K562 (cell line): ENCODE measurements at regions not wholly inside any gene's neighbourhood (a gene's known extent, or its start where the extent isn't known, plus 50 kb on each side); places are given as distances from the start of the nearest gene placed in this dataset.

Source experiments
- ATAC-seq: fragments of 200-7000 bp; cut with Tn5 transposase; 3 replicates; pipeline ENCODE4 v1.9.1; 2020; ENCODE audit warnings: moderate library complexity
- BruUV-seq: library from RNA; stranded (reverse); fragments of 400-500 nt; replicated peaks from 2 replicates; lab custom pipeline; 2021; lab: Mats Ljungman, UMichigan
- CTCF ChIA-PET: fragments of 300-600 bp; formaldehyde crosslinking; extraction: SDS; loops from one replicate; lab custom pipeline; 2021; ENCODE audit warnings: low intra/inter-chr PET ratio; lab: Yijun Ruan, JAX
- POLR2A ChIA-PET: fragments of 300-600, 350-650 bp; sonication (Branson Sonifier 250); formaldehyde crosslinking; extraction: SDS; loops from one replicate; lab custom pipeline; 2021; ENCODE audit warnings: antibody characterized with exemption, inconsistent platforms; lab: Yijun Ruan, JAX
- DNase-seq, 4 experiments: peaks; one replicate each; pipeline versions ENCODE4 v3.0.0 to v3.0.0-alpha.2; 2011 to 2018; ENCODE audit warnings: low spot score in 3 of 4, mixed read lengths in 3 of 4; ENCODE audit errors: extremely low read depth in 1 of 4
- FAIRE-seq: peaks from 2 replicates; lab custom pipeline; 2011; peaks lifted over from hg19 to GRCh38; lab: Jason Lieb, UNC
- H2AFZ ChIP-seq: 2 replicates; pipeline ENCODE4 v1.6.0; 2011; ENCODE audit warnings: low read depth, low read length, control low read depth, inconsistent platforms
- H3K27ac ChIP-seq: fragments of 200-600 bp; 3 replicates; pipeline ENCODE4 v1.8.0; 2011; ENCODE audit warnings: low read depth, mild to moderate bottlenecking, control low read depth, inconsistent platforms, low read length, moderate library complexity, mixed read lengths; ENCODE audit errors: extremely low read depth
- H3K27me3 ChIP-seq, 2 experiments: fragments of 300-600 bp in 1 of 2; 2 replicates in 1 of 2; 3 replicates in 1 of 2; pipeline versions ENCODE4 v1.6.0 to v1.8.0; 2011; ENCODE audit warnings: inconsistent platforms in 2 of 2, low read length in 2 of 2, mild to moderate bottlenecking in 1 of 2, mixed read lengths in 1 of 2, moderate library complexity in 1 of 2; ENCODE audit not compliant: control insufficient read depth in 2 of 2, insufficient read depth in 2 of 2
- H3K36me3 ChIP-seq: fragments of 300-600 bp; 3 replicates; pipeline ENCODE4 v1.8.0; 2011; ENCODE audit warnings: mild to moderate bottlenecking, low read length, inconsistent platforms; ENCODE audit not compliant: control insufficient read depth, insufficient read depth
- H3K4me1 ChIP-seq, 2 experiments: fragments of 200-600 bp in 1 of 2; replicated peaks in 1 of 2; 2 replicates in 1 of 2; 3 replicates in 1 of 2; pipeline versions ENCODE4 v1.5.1 to v1.8.0; 2011; ENCODE audit warnings: inconsistent platforms in 2 of 2, low read length in 2 of 2, mild to moderate bottlenecking in 1 of 2, mixed read lengths in 1 of 2, moderate library complexity in 1 of 2; ENCODE audit not compliant: control insufficient read depth in 2 of 2, insufficient read depth in 2 of 2
- H3K4me2 ChIP-seq: 2 replicates; pipeline ENCODE4 v1.6.1; 2011; ENCODE audit warnings: low read length, control low read depth, inconsistent platforms, mixed read lengths; ENCODE audit not compliant: insufficient read depth
- H3K4me3 ChIP-seq: fragments of 200-600 bp; sonication (generic), shearing (Covaris generic); 2 replicates; pipeline ENCODE4 v1.5.1; 2016; ENCODE audit warnings: control low read depth, inconsistent platforms
- H3K79me2 ChIP-seq: fragments of 200-600 bp; 3 replicates; pipeline ENCODE4 v1.8.0; 2011; ENCODE audit warnings: low read length, inconsistent platforms; ENCODE audit not compliant: control insufficient read depth, insufficient read depth
- H3K9ac ChIP-seq, 2 experiments: 2 replicates each; pipeline versions ENCODE4 v1.6.0 to v1.6.1; 2011; ENCODE audit warnings: low read depth in 2 of 2, low read length in 2 of 2, control low read depth in 1 of 2, inconsistent platforms in 1 of 2, mild to moderate bottlenecking in 1 of 2, mixed read lengths in 1 of 2; ENCODE audit not compliant: insufficient read depth in 1 of 2
- H3K9me1 ChIP-seq: one replicate; pipeline ENCODE4 v1.6.0; 2011; ENCODE audit warnings: inconsistent platforms, mild to moderate bottlenecking, low read length, moderate library complexity; ENCODE audit not compliant: control insufficient read depth, insufficient read depth
- H3K9me3 ChIP-seq: replicated peaks from 2 replicates; pipeline ENCODE4 v1.5.1; 2011; ENCODE audit warnings: low read depth, low read length, inconsistent platforms; ENCODE audit not compliant: control insufficient read depth, insufficient read depth
- H4K20me1 ChIP-seq: replicated peaks from 2 replicates; pipeline ENCODE4 v1.6.1; 2011; ENCODE audit warnings: low read length, inconsistent platforms, mixed read lengths; ENCODE audit not compliant: control insufficient read depth, insufficient read depth
- CBFB ChIP-seq: sonication (generic); formaldehyde crosslinking; IDR thresholded peaks from 2 replicates; pipeline ENCODE4 v1.4.0; 2020; ENCODE audit warnings: mild to moderate bottlenecking, missing genetic modification reagents
- CREB1 ChIP-seq, 2 experiments: sonication (generic) in 1 of 2; formaldehyde crosslinking in 1 of 2; IDR thresholded peaks; 2 replicates each; pipeline versions ENCODE4 v1.6.1 to v1.8.0; 2012 to 2022; ENCODE audit warnings: inconsistent platforms in 1 of 2, mild to moderate bottlenecking in 1 of 2, missing genetic modification reagents in 1 of 2, moderate library complexity in 1 of 2
- PCBP2 ChIP-seq: fragments of 200-400 bp; formaldehyde crosslinking; IDR thresholded peaks from 2 replicates; pipeline ENCODE4 v1.6.1; 2018; ENCODE audit warnings: low read length, low read depth, mild to moderate bottlenecking, moderate library complexity; ENCODE audit not compliant: poor library complexity, severe bottlenecking
- TRIM24 ChIP-seq, 2 experiments: fragments of 450-650 bp; IDR thresholded peaks; 2 replicates each; pipeline ENCODE4 v1.6.1; 2016
- ZNF274 ChIP-seq: IDR thresholded peaks from 2 replicates; pipeline ENCODE4 v1.6.1; 2011; ENCODE audit warnings: low read depth, mild to moderate bottlenecking, low read length, moderate library complexity, borderline replicate concordance
- WGBS: fragments of 100-300 bp; shearing (Covaris generic); methylation state at CpG from one replicate; pipeline ENCODE4 v1.1.6; 2016; ENCODE audit warnings: low coverage, mixed read lengths; ENCODE audit not compliant: insufficient coverage; ENCODE audit errors: missing lambda C conversion rate; 5-methylcytosine and 5-hydroxymethylcytosine counted together
- in situ Hi-C: fragments of 300-500 bp; cut with MboI; formaldehyde crosslinking; loops from 4 replicates; pipeline ENCODE4 v1.15.0; 2018; ENCODE audit warnings: inconsistent platforms, mixed read lengths
- intact Hi-C: fragments of 100-400 bp; cut with micrococcal nuclease; formaldehyde crosslinking; loops from 2 replicates; pipeline ENCODE4 v1.14.2; 2022
- TF ChIP-seq, protein P1 (sequence below): IDR thresholded peaks from 2 replicates; pipeline ENCODE4 v1.6.1; 2011; ENCODE audit warnings: borderline replicate concordance, low read depth, mild to moderate bottlenecking, moderate library complexity, low read length; ENCODE audit not compliant: insufficient read depth, poor library complexity, severe bottlenecking
- TF ChIP-seq, protein P2 (sequence below): fragments of 450-650 bp; IDR thresholded peaks from 2 replicates; pipeline ENCODE4 v1.6.1; 2017; ENCODE audit warnings: antibody characterized with exemption
- TF ChIP-seq, protein P3 (sequence below): fragments of 150-350 bp; IDR thresholded peaks from 2 replicates; pipeline ENCODE4 v1.6.1; 2014; ENCODE audit warnings: low read depth, mild to moderate bottlenecking, low read length, borderline replicate concordance

DNA sequence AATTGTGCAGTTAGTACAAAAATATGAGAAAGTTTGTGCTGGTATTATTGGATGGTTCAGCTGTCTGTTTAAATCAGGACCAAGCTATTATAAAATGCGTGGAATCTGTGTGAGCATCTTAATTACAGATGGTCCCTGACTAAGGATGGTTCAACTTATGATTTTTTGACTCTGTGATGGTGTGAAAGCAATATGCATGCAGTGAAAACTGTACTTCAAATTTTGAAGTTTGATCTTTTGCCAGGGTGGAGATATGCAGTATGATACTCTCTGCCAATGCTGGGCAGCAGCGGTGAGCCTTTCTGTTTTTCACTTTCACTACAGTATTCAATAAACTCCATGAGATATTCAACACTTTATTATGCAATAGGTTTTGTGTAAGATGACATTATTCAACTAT is 189.3 kb downstream of the CHST1 start:
- intact Hi-C loops = no loop called here
- CTCF ChIA-PET = no interaction called here
- 0% methylated on average over 2 of the region's 2 CpGs for WGBS
- Histone ChIP-seq H3K4me2 (no peak overlapping the region), H3K4me1 (no peaks in the 10 kb centered on the region), H3K9ac (no peak overlapping the region), H3K27ac (no peak overlapping the region), H3K4me3 (no peak overlapping the region), H3K9me1 (no peaks in the 10 kb centered on the region), H3K9me3 (no peaks in the 10 kb centered on the region), H3K79me2 (no peaks in the 10 kb centered on the region), H3K27me3 (peaks cover 2 to 35% of the 10 kb centered on the region in 2 experiments; a peak in 4 of 5 replicates), H2AFZ (no peak overlapping the region), H3K36me3 (no peaks in the 10 kb centered on the region), H4K20me1 (no peaks in the 10 kb centered on the region)
- DNase-seq = no peak
- in situ Hi-C loops = no loop called here
- no peak for ATAC-seq
- BruUV-seq = no TSS peak
- POLR2A ChIA-PET = interaction anchor here (0.6 to 1.1 kb wide), 2 partner anchors 8 to 21 kb away, joined by 3 read pairs; no protein-coding TSS in a partner anchor
- FAIRE-seq = no peak
- TF ChIP-seq PCBP2 (no peak), TRIM24 (IDR thresholded peaks at IDR 0.05) (no peak), ZNF274 (no peak), CBFB (CRISPR knock-in tag) (no peak), CREB1 (IDR thresholded peaks at IDR 0.05) (no peak), CREB1 (CRISPR knock-in tag; IDR thresholded peaks at IDR 0.05) (no peak)
- TF ChIP-seq, protein P1, sequence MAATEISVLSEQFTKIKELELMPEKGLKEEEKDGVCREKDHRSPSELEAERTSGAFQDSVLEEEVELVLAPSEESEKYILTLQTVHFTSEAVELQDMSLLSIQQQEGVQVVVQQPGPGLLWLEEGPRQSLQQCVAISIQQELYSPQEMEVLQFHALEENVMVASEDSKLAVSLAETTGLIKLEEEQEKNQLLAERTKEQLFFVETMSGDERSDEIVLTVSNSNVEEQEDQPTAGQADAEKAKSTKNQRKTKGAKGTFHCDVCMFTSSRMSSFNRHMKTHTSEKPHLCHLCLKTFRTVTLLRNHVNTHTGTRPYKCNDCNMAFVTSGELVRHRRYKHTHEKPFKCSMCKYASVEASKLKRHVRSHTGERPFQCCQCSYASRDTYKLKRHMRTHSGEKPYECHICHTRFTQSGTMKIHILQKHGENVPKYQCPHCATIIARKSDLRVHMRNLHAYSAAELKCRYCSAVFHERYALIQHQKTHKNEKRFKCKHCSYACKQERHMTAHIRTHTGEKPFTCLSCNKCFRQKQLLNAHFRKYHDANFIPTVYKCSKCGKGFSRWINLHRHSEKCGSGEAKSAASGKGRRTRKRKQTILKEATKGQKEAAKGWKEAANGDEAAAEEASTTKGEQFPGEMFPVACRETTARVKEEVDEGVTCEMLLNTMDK = no peak
- TF ChIP-seq, protein P2, sequence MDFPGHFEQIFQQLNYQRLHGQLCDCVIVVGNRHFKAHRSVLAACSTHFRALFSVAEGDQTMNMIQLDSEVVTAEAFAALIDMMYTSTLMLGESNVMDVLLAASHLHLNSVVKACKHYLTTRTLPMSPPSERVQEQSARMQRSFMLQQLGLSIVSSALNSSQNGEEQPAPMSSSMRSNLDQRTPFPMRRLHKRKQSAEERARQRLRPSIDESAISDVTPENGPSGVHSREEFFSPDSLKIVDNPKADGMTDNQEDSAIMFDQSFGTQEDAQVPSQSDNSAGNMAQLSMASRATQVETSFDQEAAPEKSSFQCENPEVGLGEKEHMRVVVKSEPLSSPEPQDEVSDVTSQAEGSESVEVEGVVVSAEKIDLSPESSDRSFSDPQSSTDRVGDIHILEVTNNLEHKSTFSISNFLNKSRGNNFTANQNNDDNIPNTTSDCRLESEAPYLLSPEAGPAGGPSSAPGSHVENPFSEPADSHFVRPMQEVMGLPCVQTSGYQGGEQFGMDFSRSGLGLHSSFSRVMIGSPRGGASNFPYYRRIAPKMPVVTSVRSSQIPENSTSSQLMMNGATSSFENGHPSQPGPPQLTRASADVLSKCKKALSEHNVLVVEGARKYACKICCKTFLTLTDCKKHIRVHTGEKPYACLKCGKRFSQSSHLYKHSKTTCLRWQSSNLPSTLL = no peak
- TF ChIP-seq, protein P3, sequence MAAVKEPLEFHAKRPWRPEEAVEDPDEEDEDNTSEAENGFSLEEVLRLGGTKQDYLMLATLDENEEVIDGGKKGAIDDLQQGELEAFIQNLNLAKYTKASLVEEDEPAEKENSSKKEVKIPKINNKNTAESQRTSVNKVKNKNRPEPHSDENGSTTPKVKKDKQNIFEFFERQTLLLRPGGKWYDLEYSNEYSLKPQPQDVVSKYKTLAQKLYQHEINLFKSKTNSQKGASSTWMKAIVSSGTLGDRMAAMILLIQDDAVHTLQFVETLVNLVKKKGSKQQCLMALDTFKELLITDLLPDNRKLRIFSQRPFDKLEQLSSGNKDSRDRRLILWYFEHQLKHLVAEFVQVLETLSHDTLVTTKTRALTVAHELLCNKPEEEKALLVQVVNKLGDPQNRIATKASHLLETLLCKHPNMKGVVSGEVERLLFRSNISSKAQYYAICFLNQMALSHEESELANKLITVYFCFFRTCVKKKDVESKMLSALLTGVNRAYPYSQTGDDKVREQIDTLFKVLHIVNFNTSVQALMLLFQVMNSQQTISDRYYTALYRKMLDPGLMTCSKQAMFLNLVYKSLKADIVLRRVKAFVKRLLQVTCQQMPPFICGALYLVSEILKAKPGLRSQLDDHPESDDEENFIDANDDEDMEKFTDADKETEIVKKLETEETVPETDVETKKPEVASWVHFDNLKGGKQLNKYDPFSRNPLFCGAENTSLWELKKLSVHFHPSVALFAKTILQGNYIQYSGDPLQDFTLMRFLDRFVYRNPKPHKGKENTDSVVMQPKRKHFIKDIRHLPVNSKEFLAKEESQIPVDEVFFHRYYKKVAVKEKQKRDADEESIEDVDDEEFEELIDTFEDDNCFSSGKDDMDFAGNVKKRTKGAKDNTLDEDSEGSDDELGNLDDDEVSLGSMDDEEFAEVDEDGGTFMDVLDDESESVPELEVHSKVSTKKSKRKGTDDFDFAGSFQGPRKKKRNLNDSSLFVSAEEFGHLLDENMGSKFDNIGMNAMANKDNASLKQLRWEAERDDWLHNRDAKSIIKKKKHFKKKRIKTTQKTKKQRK = no peak
